ENCODE measurements at regions not wholly inside any gene's neighbourhood (a gene's known extent, or its start where the extent isn't known, plus 50 kb on each side); places are given as distances from the start of the nearest gene placed in this dataset.

DNA sequence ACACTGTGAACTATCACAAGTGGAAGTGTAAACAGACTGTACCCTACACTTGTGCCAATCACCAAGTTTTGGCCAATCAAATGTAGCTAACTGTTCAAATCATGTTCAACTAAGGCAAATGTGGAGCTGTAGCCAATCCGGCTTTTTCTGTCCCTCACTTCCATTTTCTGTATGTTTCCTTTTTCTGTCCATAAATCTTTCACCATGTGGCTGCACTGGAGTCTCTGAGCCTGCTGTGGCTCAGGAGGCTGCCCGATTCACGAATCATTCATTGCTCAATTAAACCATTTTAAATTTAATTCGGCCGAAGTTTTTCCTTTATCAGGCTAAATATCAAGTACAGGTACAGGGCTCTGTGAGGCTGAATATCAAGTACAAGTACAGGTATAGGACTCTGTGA, 216.5 kb downstream of the RFC3 start:
- intact Hi-C loops (cut with micrococcal nuclease) (no loop called here), dilution Hi-C loops (cut with MboI; ENCODE audit: extremely low pct_ligation_motif_present, low sequenced_read_pairs) (no loop called here)
- Histone ChIP-seq H3K9me3 (replicated peaks; ENCODE audit: control insufficient read depth, insufficient read depth, low read length) (no peaks in the 10 kb centered on the region), H3K4me2 (ENCODE audit: insufficient read depth, low read length) (no peak overlapping the region), H3K36me3 (ENCODE audit: control insufficient read depth in 2 of 2, extremely low read depth in 1 of 2, insufficient read depth in 2 of 2, low read length in 2 of 2) (no peaks in the 10 kb centered on the region), H3K27ac (ENCODE audit: insufficient read depth, low read depth, low read length) (no peak overlapping the region), H3K9me1 (replicated peaks; ENCODE audit: control insufficient read depth, extremely low read depth, insufficient read depth, low read length) (no peaks in the 10 kb centered on the region), H2AFZ (ENCODE audit: low read depth, low read length) (no peak overlapping the region), H4K20me1 (replicated peaks; ENCODE audit: control insufficient read depth, extremely low read depth, insufficient read depth, low read length) (no peaks in the 10 kb centered on the region), H3K27me3 (ENCODE audit: control insufficient read depth in 2 of 2, insufficient read depth in 2 of 2, low read length in 2 of 2) (no peaks in the 10 kb centered on the region), H3K4me3 (replicated peaks in 1 of 3; ENCODE audit: insufficient read depth in 1 of 3, low read depth in 1 of 3, low read length in 3 of 3) (no peak overlapping the region), H3K4me1 (ENCODE audit: control insufficient read depth, extremely low read depth, insufficient read depth, low read length) (no peaks in the 10 kb centered on the region), H3K79me2 (ENCODE audit: control insufficient read depth, insufficient read depth, low read length) (no peaks in the 10 kb centered on the region), H3K9ac (replicated peaks; ENCODE audit: extremely low read depth, insufficient read depth, low read length) (no peak overlapping the region)
- no peak for TF ChIP-seq GATA2 (IDR thresholded peaks at IDR 0.05; ENCODE audit: insufficient read depth, insufficient read length, low read depth, low read length)
- TF ChIP-seq, protein P1, sequence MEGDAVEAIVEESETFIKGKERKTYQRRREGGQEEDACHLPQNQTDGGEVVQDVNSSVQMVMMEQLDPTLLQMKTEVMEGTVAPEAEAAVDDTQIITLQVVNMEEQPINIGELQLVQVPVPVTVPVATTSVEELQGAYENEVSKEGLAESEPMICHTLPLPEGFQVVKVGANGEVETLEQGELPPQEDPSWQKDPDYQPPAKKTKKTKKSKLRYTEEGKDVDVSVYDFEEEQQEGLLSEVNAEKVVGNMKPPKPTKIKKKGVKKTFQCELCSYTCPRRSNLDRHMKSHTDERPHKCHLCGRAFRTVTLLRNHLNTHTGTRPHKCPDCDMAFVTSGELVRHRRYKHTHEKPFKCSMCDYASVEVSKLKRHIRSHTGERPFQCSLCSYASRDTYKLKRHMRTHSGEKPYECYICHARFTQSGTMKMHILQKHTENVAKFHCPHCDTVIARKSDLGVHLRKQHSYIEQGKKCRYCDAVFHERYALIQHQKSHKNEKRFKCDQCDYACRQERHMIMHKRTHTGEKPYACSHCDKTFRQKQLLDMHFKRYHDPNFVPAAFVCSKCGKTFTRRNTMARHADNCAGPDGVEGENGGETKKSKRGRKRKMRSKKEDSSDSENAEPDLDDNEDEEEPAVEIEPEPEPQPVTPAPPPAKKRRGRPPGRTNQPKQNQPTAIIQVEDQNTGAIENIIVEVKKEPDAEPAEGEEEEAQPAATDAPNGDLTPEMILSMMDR (IDR thresholded peaks at IDR 0.05; ENCODE audit: extremely low read depth in 1 of 2, insufficient read depth in 1 of 2, low read depth in 1 of 2, low read length in 2 of 2) = no peak
- no peak for TF ChIP-seq FOS (IDR thresholded peaks at IDR 0.05; ENCODE audit: borderline replicate concordance, insufficient read depth, low read length)
- TF ChIP-seq JUN (IDR thresholded peaks at IDR 0.05; ENCODE audit: borderline replicate concordance, insufficient read depth, insufficient read length, low read depth) = no peak
- TF ChIP-seq POLR2A (IDR thresholded peaks at IDR 0.05; ENCODE audit: low read depth, low read length) = no peak
- TF ChIP-seq EZH2 (IDR thresholded peaks at IDR 0.05; ENCODE audit: borderline replicate concordance, low read depth, low read length, severe bottlenecking) = no peak
- no peak for TF ChIP-seq MYC (IDR thresholded peaks at IDR 0.05; ENCODE audit: low read depth, low read length)
- TF ChIP-seq, protein P2, sequence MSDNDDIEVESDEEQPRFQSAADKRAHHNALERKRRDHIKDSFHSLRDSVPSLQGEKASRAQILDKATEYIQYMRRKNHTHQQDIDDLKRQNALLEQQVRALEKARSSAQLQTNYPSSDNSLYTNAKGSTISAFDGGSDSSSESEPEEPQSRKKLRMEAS (IDR thresholded peaks at IDR 0.05; ENCODE audit: insufficient read depth, insufficient read length) = no peak
- TF ChIP-seq POLR2AphosphoS5 (IDR thresholded peaks at IDR 0.05; ENCODE audit: insufficient read depth, low read depth, low read length) = no peak
- no peak for DNase-seq (ENCODE audit: low read depth, low spot score)
- BruUV-seq (replicated peaks) = no TSS peak
- ChIA-PET CTCF (no interaction called here), POLR2A (no interaction called here)
- no peak for FAIRE-seq
